Naive thymus-derived CD4-positive, alpha-beta T cell (primary cell): ENCODE measurements at regions not wholly inside any gene's neighbourhood (a gene's known extent, or its start where the extent isn't known, plus 50 kb on each side); places are given as distances from the start of the nearest gene placed in this dataset.

ENCODE experiments used
- ATAC-seq: fragments of 150-1000 bp; cut with Tn5 transposase; 2 replicates; pipeline ENCODE4 v1.10.0; 2021; ENCODE audit warnings: mild to moderate bottlenecking, moderate library complexity
- CTCF ChIA-PET: fragments of 350-600 bp; sonication (Branson Sonifier 250); formaldehyde crosslinking; loops from one replicate; lab custom pipeline; 2021; ENCODE audit warnings: antibody characterized with exemption; lab: Charles Lee
- POLR2A ChIA-PET: fragments of 350-600 bp; sonication (Branson Sonifier 250); formaldehyde crosslinking; loops from one replicate; lab custom pipeline; 2021; ENCODE audit warnings: antibody characterized with exemption, inconsistent platforms; lab: Charles Lee
- DNase-seq, 9 donors: peaks; one replicate each; pipeline versions ENCODE4 v3.0.0 to v3.0.0-alpha.2; 2020 to 2022; ENCODE audit warnings: mixed read lengths in 1 of 9
- H3K27ac ChIP-seq: one replicate; pipeline ENCODE4 v1.7.0; 2013; ENCODE audit warnings: mild to moderate bottlenecking, low read depth, low read length, moderate library complexity
- H3K27me3 ChIP-seq, 2 donors: one replicate each; pipeline ENCODE4 v1.7.0; 2013; ENCODE audit warnings: low read length in 2 of 2, mild to moderate bottlenecking in 2 of 2, moderate library complexity in 2 of 2; ENCODE audit not compliant: control insufficient read depth in 2 of 2, insufficient read depth in 2 of 2
- H3K36me3 ChIP-seq, 3 experiments: 1 replicate in 2 of 3; 2 replicates in 1 of 3; pipeline ENCODE4 v1.7.0; 2013; ENCODE audit warnings: low read length in 3 of 3, mild to moderate bottlenecking in 3 of 3, moderate library complexity in 1 of 3; ENCODE audit not compliant: insufficient read depth in 3 of 3, control insufficient read depth in 2 of 3
- H3K4me1 ChIP-seq, 2 donors: one replicate each; pipeline ENCODE4 v1.7.0; 2013; ENCODE audit warnings: low read length in 2 of 2, mild to moderate bottlenecking in 2 of 2, moderate library complexity in 1 of 2; ENCODE audit not compliant: control insufficient read depth in 2 of 2, insufficient read depth in 2 of 2
- H3K4me3 ChIP-seq: 2 replicates; pipeline ENCODE4 v1.7.0; 2013; ENCODE audit warnings: mild to moderate bottlenecking, low read length
- H3K9me3 ChIP-seq, 3 experiments: 1 replicate in 2 of 3; 2 replicates in 1 of 3; pipeline ENCODE4 v1.7.0; 2013; ENCODE audit warnings: low read length in 3 of 3; ENCODE audit not compliant: control insufficient read depth in 2 of 3
- H3K27ac Mint-ChIP-seq, 9 donors: one replicate each; pipeline ENCODE4 v1.8.0; 2020 to 2022; ENCODE audit warnings: mixed read lengths in 9 of 9, mild to moderate bottlenecking in 8 of 9, moderate library complexity in 5 of 9, inconsistent platforms in 2 of 9
- H3K27me3 Mint-ChIP-seq, 5 donors: one replicate each; pipeline ENCODE4 v1.8.0; 2021 to 2022; ENCODE audit warnings: mixed read lengths in 5 of 5, mild to moderate bottlenecking in 1 of 5
- H3K36me3 Mint-ChIP-seq, 5 donors: one replicate each; pipeline ENCODE4 v1.8.0; 2020 to 2022; ENCODE audit warnings: mixed read lengths in 5 of 5, mild to moderate bottlenecking in 3 of 5, inconsistent platforms in 1 of 5
- H3K4me1 Mint-ChIP-seq, 7 donors: one replicate each; pipeline ENCODE4 v1.8.0; 2020 to 2022; ENCODE audit warnings: mixed read lengths in 7 of 7, mild to moderate bottlenecking in 3 of 7, inconsistent platforms in 1 of 7
- H3K4me3 Mint-ChIP-seq, 10 donors: one replicate each; pipeline ENCODE4 v1.8.0; 2020 to 2022; ENCODE audit warnings: mild to moderate bottlenecking in 10 of 10, mixed read lengths in 10 of 10, moderate library complexity in 6 of 10, inconsistent platforms in 2 of 10
- H3K9me3 Mint-ChIP-seq, 11 donors: one replicate each; pipeline ENCODE4 v1.8.0; 2020 to 2022; ENCODE audit warnings: mixed read lengths in 11 of 11, mild to moderate bottlenecking in 4 of 11, inconsistent platforms in 1 of 11, moderate library complexity in 1 of 11
- intact Hi-C, 2 donors: fragments of 100-400 bp; cut with micrococcal nuclease; formaldehyde crosslinking; loops; one replicate each; pipeline ENCODE4 v1.15.1; 2023

- ChIA-PET CTCF (no interaction called here), POLR2A (no interaction called here)
- Mint-ChIP-seq H3K4me1 (no peaks in the 10 kb centered on the region), H3K36me3 (no peaks in the 10 kb centered on the region), H3K4me3 (no peak overlapping the region), H3K27ac (no peak overlapping the region), H3K27me3 (peaks cover 0 to 15% (median 7%) of the 10 kb centered on the region in 5 donors), H3K9me3 (no peaks in the 10 kb centered on the region)
- Histone ChIP-seq H3K27ac (no peak overlapping the region), H3K36me3 (no peaks in the 10 kb centered on the region), H3K27me3 (no peaks in the 10 kb centered on the region), H3K4me1 (no peaks in the 10 kb centered on the region), H3K4me3 (no peak overlapping the region), H3K9me3 (no peaks in the 10 kb centered on the region)
- DNase-seq (no peak), ATAC-seq (no peak)
- intact Hi-C loops: no loop called here
These were observed 188.7 kb upstream of the GLI2 start for GRCh38 chr2:120546865-120547390.

DNA sequence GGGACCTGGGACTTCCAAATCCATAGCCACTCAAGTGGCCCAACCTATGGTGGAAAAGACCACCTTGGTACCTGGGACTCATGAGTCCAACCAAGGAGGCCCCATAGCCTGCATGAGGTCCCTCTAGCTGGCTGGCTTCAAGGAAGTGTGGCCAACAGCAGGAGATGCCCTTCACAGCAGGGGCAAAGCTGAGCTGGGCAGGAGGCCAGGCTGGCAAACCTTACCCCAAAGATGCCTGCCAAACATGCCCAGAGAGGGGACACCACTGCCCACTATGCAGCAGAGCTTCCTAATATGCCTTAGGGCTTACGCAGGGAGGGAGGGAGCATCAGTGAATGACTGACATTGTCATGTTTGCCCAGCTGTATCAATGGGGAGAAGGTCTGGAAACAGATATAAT, 188.0 kb upstream of the GLI2 start:
- H3K27ac Mint-ChIP-seq: no peak overlapping the region
- intact Hi-C loops: no loop called here
- POLR2A ChIA-PET: no interaction called here

GRCh38 chr2:120548627-120549608, 186.8 kb upstream of the GLI2 start:
- Mint-ChIP-seq H3K4me3 (no peak overlapping the region), H3K27ac (no peak overlapping the region), H3K9me3 (peaks cover 0 to 2% (median 0%) of the 10 kb centered on the region in 11 donors), H3K36me3 (no peaks in the 10 kb centered on the region), H3K27me3 (peaks cover 13 to 22% (median 20%) of the 10 kb centered on the region in 5 donors), H3K4me1 (peaks cover 0 to 8% (median 4%) of the 10 kb centered on the region in 7 donors)
- ATAC-seq (no peak), DNase-seq (no peak)
- H3K27ac ChIP-seq: no peak overlapping the region
- intact Hi-C loops: no loop called here
- H3K4me3 ChIP-seq: no peak overlapping the region
- H3K27me3 ChIP-seq: no peaks in the 10 kb centered on the region
- no peaks in the 10 kb centered on the region for H3K36me3 ChIP-seq
- CTCF ChIA-PET: no interaction called here
- POLR2A ChIA-PET: interaction anchor here (0.7 kb wide), 1 partner anchor 110 kb away, joined by 3 read pairs; no protein-coding TSS in a partner anchor
- H3K4me1 ChIP-seq: no peaks in the 10 kb centered on the region
- no peaks in the 10 kb centered on the region for H3K9me3 ChIP-seq

More for the DNA sequence above, 188.0 kb upstream of the GLI2 start:
- H3K36me3 ChIP-seq: no peaks in the 10 kb centered on the region
- H3K9me3 ChIP-seq: no peaks in the 10 kb centered on the region
- H3K36me3 Mint-ChIP-seq: no peaks in the 10 kb centered on the region
- H3K27ac ChIP-seq: no peak overlapping the region
- no peaks in the 10 kb centered on the region for H3K4me1 ChIP-seq
- H3K9me3 Mint-ChIP-seq: no peaks in the 10 kb centered on the region
- peaks cover 0 to under 1% (median 0%) of the 10 kb centered on the region in 7 donors for H3K4me1 Mint-ChIP-seq
- peaks cover 2 to 19% (median 9%) of the 10 kb centered on the region in 5 donors for H3K27me3 Mint-ChIP-seq
- H3K4me3 Mint-ChIP-seq: no peak overlapping the region
- no peaks in the 10 kb centered on the region for H3K27me3 ChIP-seq
- CTCF ChIA-PET: no interaction called here
- no peak for ATAC-seq
- DNase-seq: no peak
- no peak overlapping the region for H3K4me3 ChIP-seq

- Mint-ChIP-seq H3K27me3 (peaks cover 19 to 27% (median 21%) of the 10 kb centered on the region in 5 donors), H3K4me1 (peaks cover 0 to 8% (median 4%) of the 10 kb centered on the region in 7 donors), H3K9me3 (peaks cover 0 to 2% (median 0%) of the 10 kb centered on the region in 11 donors), H3K27ac (no peak overlapping the region), H3K36me3 (no peaks in the 10 kb centered on the region), H3K4me3 (no peak overlapping the region)
- Histone ChIP-seq H3K36me3 (no peaks in the 10 kb centered on the region), H3K4me1 (no peaks in the 10 kb centered on the region), H3K4me3 (no peak overlapping the region), H3K27me3 (no peaks in the 10 kb centered on the region), H3K27ac (no peak overlapping the region), H3K9me3 (no peaks in the 10 kb centered on the region)
- DNase-seq: no peak
- ChIA-PET POLR2A (no interaction called here), CTCF (no interaction called here)
- ATAC-seq: no peak
- intact Hi-C loops: no loop called here
These were observed 185.8 kb upstream of the GLI2 start for GRCh38 chr2:120549841-120550240.

- DNase-seq: no peak
- Mint-ChIP-seq H3K4me1 (peaks cover 0 to 8% (median 4%) of the 10 kb centered on the region in 7 donors), H3K9me3 (peaks cover 0 to 2% (median 0%) of the 10 kb centered on the region in 11 donors), H3K27me3 (peaks cover 21 to 31% (median 22%) of the 10 kb centered on the region in 5 donors), H3K36me3 (no peaks in the 10 kb centered on the region), H3K27ac (no peak overlapping the region), H3K4me3 (no peak overlapping the region)
- Histone ChIP-seq H3K36me3 (no peaks in the 10 kb centered on the region), H3K27me3 (no peaks in the 10 kb centered on the region), H3K27ac (no peak overlapping the region), H3K4me1 (no peaks in the 10 kb centered on the region), H3K4me3 (no peak overlapping the region), H3K9me3 (no peaks in the 10 kb centered on the region)
- POLR2A ChIA-PET: no interaction called here
- CTCF ChIA-PET: no interaction called here
- no peak for ATAC-seq
- intact Hi-C loops: no loop called here
These were observed 185.4 kb upstream of the GLI2 start for GRCh38 chr2:120550282-120550681.

DNA sequence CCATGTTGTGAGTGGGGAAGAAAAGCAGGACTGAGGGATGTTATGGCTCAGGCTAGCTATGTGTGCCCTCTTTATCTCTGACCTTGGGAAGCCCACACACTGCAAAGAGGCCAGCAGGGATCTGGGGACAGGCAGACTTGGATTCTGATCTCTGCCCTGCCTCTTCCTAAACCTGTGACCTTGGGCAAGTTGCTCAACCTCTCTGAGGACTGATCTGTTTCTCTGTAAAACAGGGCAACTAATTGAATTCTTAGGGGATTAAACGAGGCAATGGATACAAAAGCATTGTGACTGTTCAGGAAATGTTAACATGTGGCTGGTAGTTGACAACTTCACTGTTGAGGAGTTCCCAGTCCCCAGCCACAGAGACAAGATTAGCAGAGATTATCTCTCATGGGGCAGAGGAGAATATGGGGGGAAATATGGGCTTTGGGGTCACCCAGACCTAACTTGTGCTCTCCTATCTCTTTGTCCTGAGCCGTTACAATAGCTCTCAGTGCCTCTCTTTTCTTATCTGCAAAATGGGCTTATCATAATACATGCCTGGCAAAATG, 184.7 kb upstream of the GLI2 start:
- ChIA-PET CTCF (no interaction called here), POLR2A (no interaction called here)
- Histone ChIP-seq H3K27ac (no peak overlapping the region), H3K27me3 (no peaks in the 10 kb centered on the region), H3K36me3 (no peaks in the 10 kb centered on the region), H3K9me3 (no peaks in the 10 kb centered on the region), H3K4me1 (no peaks in the 10 kb centered on the region), H3K4me3 (no peak overlapping the region)
- Mint-ChIP-seq H3K27me3 (peaks cover 21 to 31% (median 26%) of the 10 kb centered on the region in 5 donors), H3K4me1 (peaks cover 0 to 8% (median 4%) of the 10 kb centered on the region in 7 donors), H3K4me3 (no peak overlapping the region), H3K9me3 (peaks cover 0 to 2% (median 0%) of the 10 kb centered on the region in 11 donors), H3K36me3 (no peaks in the 10 kb centered on the region), H3K27ac (no peak overlapping the region)
- DNase-seq (no peak), ATAC-seq (no peak)
- intact Hi-C loops: no loop called here
